Nephron (organoid): ENCODE measurements at regions not wholly inside any gene's neighbourhood (a gene's known extent, or its start where the extent isn't known, plus 50 kb on each side); places are given as distances from the start of the nearest gene placed in this dataset.

Experiments
- H3K27ac Mint-ChIP-seq, 3 experiments: 2 replicates each; pipeline ENCODE4 v1.8.0; 2020; ENCODE audit warnings: mixed read lengths in 3 of 3, mild to moderate bottlenecking in 2 of 3, moderate library complexity in 1 of 3
- H3K27me3 Mint-ChIP-seq: 2 replicates; pipeline ENCODE4 v1.8.0; 2021; ENCODE audit warnings: low read depth, mild to moderate bottlenecking, moderate library complexity, mixed read lengths
- H3K36me3 Mint-ChIP-seq: 2 replicates; pipeline ENCODE4 v1.8.0; 2020; ENCODE audit warnings: low read depth, mixed read lengths
- H3K4me1 Mint-ChIP-seq: 2 replicates; pipeline ENCODE4 v1.8.0; 2020; ENCODE audit warnings: mixed read lengths
- H3K4me3 Mint-ChIP-seq, 3 experiments: 2 replicates each; pipeline ENCODE4 v1.8.0; 2020; ENCODE audit warnings: mild to moderate bottlenecking in 3 of 3, mixed read lengths in 3 of 3, moderate library complexity in 2 of 3
- H3K9me3 Mint-ChIP-seq: 2 replicates; pipeline ENCODE4 v1.8.0; 2020; ENCODE audit warnings: mixed read lengths
- CTCF ChIP-seq, 3 experiments: fragments of 200-600 bp; sonication (generic); IDR thresholded peaks; one replicate each; pipeline ENCODE4 v1.5.0; 2021; ENCODE audit warnings: antibody characterized with exemption in 3 of 3; ENCODE audit not compliant: unreplicated experiment in 3 of 3

- H3K27me3 Mint-ChIP-seq = peaks cover 24% of the 10 kb centered on the region
- H3K4me3 Mint-ChIP-seq = no peak overlapping the region
- H3K9me3 Mint-ChIP-seq = no peaks in the 10 kb centered on the region
- TF ChIP-seq CTCF (IDR thresholded peaks at IDR 0.05; ENCODE audit: unreplicated experiment in 3 of 3) = no peak
- H3K4me1 Mint-ChIP-seq = peaks cover 14% of the 10 kb centered on the region
- no peaks in the 10 kb centered on the region for H3K36me3 Mint-ChIP-seq
- H3K27ac Mint-ChIP-seq = no peak overlapping the region
These were observed 786.6 kb upstream of the SOX9 start for GRCh38 chr17:71334048-71334751.

GRCh38 chr17:71335212-71335611 is 785.6 kb upstream of the SOX9 start:
- Mint-ChIP-seq H3K27me3 (peaks cover 24% of the 10 kb centered on the region), H3K36me3 (no peaks in the 10 kb centered on the region), H3K4me3 (no peak overlapping the region), H3K4me1 (peaks cover 14% of the 10 kb centered on the region), H3K27ac (no peak overlapping the region), H3K9me3 (no peaks in the 10 kb centered on the region)
- TF ChIP-seq CTCF (IDR thresholded peaks at IDR 0.05; ENCODE audit: unreplicated experiment in 3 of 3) = no peak

DNA sequence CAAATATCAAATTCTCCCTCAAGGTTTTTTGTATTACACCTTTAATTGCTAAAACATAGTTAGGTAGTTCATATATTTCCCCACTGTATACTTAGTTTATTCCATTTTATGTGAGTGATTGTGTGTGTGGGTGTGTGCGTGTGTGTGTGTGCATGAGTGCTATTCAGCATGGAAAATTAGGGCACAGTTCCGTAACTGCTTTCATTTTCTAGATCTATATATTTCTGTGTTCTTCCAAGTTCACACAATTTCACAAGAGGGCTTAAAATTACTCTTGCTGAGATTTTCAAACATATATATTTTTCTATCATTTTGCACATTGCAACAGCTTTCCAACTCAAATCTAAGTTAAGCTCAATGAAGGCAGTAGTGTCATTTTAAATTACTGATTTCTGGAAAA is 782.9 kb upstream of the SOX9 start:
- Mint-ChIP-seq H3K4me1 (peaks cover 14% of the 10 kb centered on the region), H3K4me3 (no peak overlapping the region), H3K9me3 (no peaks in the 10 kb centered on the region), H3K27ac (no peak overlapping the region), H3K27me3 (peaks cover 16% of the 10 kb centered on the region), H3K36me3 (no peaks in the 10 kb centered on the region)
- no peak for TF ChIP-seq CTCF (IDR thresholded peaks at IDR 0.05; ENCODE audit: unreplicated experiment in 3 of 3)

GRCh38 chr17:71338396-71338795 is 782.4 kb upstream of the SOX9 start:
- H3K4me1 Mint-ChIP-seq = peaks cover 14% of the 10 kb centered on the region
- H3K27ac Mint-ChIP-seq = no peak overlapping the region
- no peak for TF ChIP-seq CTCF (IDR thresholded peaks at IDR 0.05; ENCODE audit: unreplicated experiment in 3 of 3)
- no peak overlapping the region for H3K4me3 Mint-ChIP-seq
- H3K9me3 Mint-ChIP-seq = no peaks in the 10 kb centered on the region
- H3K27me3 Mint-ChIP-seq = peaks cover 14% of the 10 kb centered on the region
- no peaks in the 10 kb centered on the region for H3K36me3 Mint-ChIP-seq

DNA sequence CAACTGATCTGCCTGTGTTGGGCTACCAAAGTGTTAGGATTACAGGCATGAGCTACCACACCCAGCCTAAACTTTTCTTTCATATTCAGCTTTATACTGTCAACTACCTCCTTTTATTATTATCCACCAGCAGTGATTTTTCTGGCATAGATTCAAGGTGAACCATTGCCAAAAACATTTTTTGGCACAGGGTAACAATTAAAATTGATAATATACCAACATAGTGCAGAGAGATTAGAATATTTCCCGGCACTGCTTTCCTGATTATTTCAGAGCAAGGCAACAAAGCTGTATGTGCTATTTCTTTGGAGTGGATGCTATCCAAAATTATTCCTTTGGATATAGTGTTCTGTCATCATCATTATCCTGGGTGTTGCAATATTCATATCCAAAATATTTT is 781.6 kb upstream of the SOX9 start:
- peaks cover 10% of the 10 kb centered on the region for H3K27me3 Mint-ChIP-seq
- H3K9me3 Mint-ChIP-seq = no peaks in the 10 kb centered on the region
- no peak overlapping the region for H3K27ac Mint-ChIP-seq
- no peaks in the 10 kb centered on the region for H3K36me3 Mint-ChIP-seq
- peaks cover 6% of the 10 kb centered on the region for H3K4me1 Mint-ChIP-seq
- TF ChIP-seq CTCF (IDR thresholded peaks at IDR 0.05; ENCODE audit: unreplicated experiment in 3 of 3) = no peak
- H3K4me3 Mint-ChIP-seq = no peak overlapping the region

GRCh38 chr17:71342737-71343136 is 778.1 kb upstream of the SOX9 start:
- Mint-ChIP-seq H3K36me3 (no peaks in the 10 kb centered on the region), H3K4me1 (peaks cover 3% of the 10 kb centered on the region), H3K27me3 (peaks cover 4% of the 10 kb centered on the region), H3K9me3 (no peaks in the 10 kb centered on the region), H3K27ac (no peak overlapping the region), H3K4me3 (no peak overlapping the region)
- no peak for TF ChIP-seq CTCF (IDR thresholded peaks at IDR 0.05; ENCODE audit: unreplicated experiment in 3 of 3)
